Activated naive CD4-positive, alpha-beta T cell treated with anti-CD3 and anti-CD28 coated beads, Interleukin-2, amount 10 ng/mL, durations not matched to agents 7 days and 5 days (primary cell): ENCODE measurements at regions not wholly inside any gene's neighbourhood (a gene's known extent, or its start where the extent isn't known, plus 50 kb on each side); places are given as distances from the start of the nearest gene placed in this dataset.

ENCODE experiments used
- CTCF ChIA-PET: fragments of 350-600 bp; sonication (Branson Sonifier 250); formaldehyde crosslinking; loops from one replicate; lab custom pipeline; 2021; ENCODE audit warnings: antibody characterized with exemption; lab: Charles Lee
- DNase-seq: peaks from one replicate; pipeline ENCODE4 v3.0.0-alpha.2; 2020
- H3K27ac Mint-ChIP-seq: one replicate; pipeline ENCODE4 v1.8.0; 2021; ENCODE audit warnings: mild to moderate bottlenecking, moderate library complexity, mixed read lengths
- H3K27me3 Mint-ChIP-seq: one replicate; pipeline ENCODE4 v1.8.0; 2021; ENCODE audit warnings: mild to moderate bottlenecking, mixed read lengths
- H3K36me3 Mint-ChIP-seq: one replicate; pipeline ENCODE4 v1.8.0; 2021; ENCODE audit warnings: mixed read lengths
- H3K4me1 Mint-ChIP-seq: one replicate; pipeline ENCODE4 v1.8.0; 2021; ENCODE audit warnings: mixed read lengths
- H3K4me3 Mint-ChIP-seq: one replicate; pipeline ENCODE4 v1.8.0; 2021; ENCODE audit warnings: mild to moderate bottlenecking, moderate library complexity, mixed read lengths
- H3K9me3 Mint-ChIP-seq: one replicate; pipeline ENCODE4 v1.8.0; 2021; ENCODE audit warnings: mixed read lengths

DNA sequence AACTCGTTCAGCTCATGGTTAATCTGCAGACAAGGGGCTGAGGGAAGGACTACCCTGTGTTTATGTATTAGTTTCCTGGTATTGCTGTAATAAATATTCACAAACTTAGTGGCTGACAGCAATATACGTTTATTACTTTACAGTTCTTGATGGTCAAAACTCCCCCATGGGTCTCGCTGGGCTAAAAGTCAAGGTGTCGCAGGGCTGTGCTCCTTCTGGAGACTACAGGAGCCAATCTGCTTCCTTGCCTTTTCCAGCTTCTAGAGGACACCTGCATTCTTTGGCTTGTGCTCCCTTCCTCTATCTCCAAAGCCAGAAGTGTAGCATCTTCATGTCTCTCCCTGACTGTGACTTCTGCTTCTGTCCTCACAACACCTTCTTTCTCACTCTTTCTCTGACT, 653.8 kb upstream of the RIOK2 start:
- no peak overlapping the region for H3K27ac Mint-ChIP-seq
- H3K27me3 Mint-ChIP-seq = no peaks in the 10 kb centered on the region
- no peak for DNase-seq
- no peaks in the 10 kb centered on the region for H3K4me1 Mint-ChIP-seq
- no peaks in the 10 kb centered on the region for H3K36me3 Mint-ChIP-seq
- CTCF ChIA-PET = no interaction called here
- H3K4me3 Mint-ChIP-seq = no peak overlapping the region
- H3K9me3 Mint-ChIP-seq = no peaks in the 10 kb centered on the region

DNA sequence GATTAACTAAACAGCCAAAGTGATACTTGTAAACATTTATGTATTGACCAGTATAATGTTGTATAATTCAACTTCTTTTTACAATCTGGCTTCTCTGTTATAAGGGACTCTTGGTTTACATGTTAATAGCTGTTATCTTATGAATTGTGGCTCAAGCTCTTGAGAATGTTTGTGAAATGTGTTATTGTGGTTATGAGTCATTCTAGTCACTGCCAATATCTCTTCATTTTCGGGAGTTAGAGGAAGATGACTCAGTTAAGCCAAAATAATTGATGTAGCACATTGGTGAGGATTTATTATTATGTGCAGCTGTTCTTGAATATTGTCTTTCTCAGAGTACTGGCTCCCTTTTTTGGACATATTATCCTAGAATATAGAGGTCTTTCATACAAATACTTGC, 655.2 kb upstream of the RIOK2 start:
- Mint-ChIP-seq H3K36me3 (no peaks in the 10 kb centered on the region), H3K27ac (no peak overlapping the region), H3K4me1 (no peaks in the 10 kb centered on the region), H3K9me3 (no peaks in the 10 kb centered on the region), H3K27me3 (no peaks in the 10 kb centered on the region), H3K4me3 (no peak overlapping the region)
- CTCF ChIA-PET = no interaction called here
- no peak for DNase-seq

DNA sequence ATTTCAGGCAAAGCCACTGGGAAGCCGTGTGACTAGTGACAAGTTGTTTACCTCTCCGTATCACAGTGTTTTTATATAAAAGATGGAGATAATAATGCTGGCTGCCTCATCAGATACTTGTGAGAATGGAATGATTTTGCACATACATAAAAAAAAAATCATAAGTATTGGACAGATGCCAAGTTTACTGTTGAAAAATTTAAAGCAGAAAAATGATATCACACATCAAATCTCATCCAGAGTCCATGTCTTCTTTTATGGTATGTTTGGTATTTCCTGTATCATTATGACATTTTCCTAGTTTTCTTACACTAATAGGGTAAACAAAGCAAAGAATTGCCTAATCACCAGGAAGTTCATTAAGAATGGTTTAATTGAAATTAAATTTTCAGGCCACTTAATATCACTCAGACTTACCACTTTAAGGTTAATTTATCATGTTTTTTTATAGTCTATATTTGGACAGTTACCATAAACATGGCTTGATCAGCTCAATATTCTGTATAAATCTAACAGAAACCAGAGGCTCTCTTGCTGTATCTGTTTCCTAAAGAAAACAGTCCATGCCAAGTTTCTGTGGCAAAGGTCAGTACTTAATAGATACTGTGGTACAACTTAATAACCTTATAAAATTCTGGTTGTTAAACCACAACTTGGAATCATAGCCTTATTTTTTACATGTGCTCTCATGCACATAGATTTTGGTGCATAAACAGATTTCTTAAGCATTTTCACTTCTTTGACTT, 656.5 kb upstream of the RIOK2 start:
- Mint-ChIP-seq H3K36me3 (no peaks in the 10 kb centered on the region), H3K4me3 (no peak overlapping the region), H3K27me3 (no peaks in the 10 kb centered on the region), H3K4me1 (no peaks in the 10 kb centered on the region), H3K9me3 (no peaks in the 10 kb centered on the region), H3K27ac (no peak overlapping the region)
- CTCF ChIA-PET = no interaction called here
- no peak for DNase-seq

GRCh38 chr5:97840643-97841042, 657.6 kb upstream of the RIOK2 start:
- Mint-ChIP-seq H3K4me3 (no peak overlapping the region), H3K27me3 (no peaks in the 10 kb centered on the region)
- CTCF ChIA-PET = no interaction called here

DNA sequence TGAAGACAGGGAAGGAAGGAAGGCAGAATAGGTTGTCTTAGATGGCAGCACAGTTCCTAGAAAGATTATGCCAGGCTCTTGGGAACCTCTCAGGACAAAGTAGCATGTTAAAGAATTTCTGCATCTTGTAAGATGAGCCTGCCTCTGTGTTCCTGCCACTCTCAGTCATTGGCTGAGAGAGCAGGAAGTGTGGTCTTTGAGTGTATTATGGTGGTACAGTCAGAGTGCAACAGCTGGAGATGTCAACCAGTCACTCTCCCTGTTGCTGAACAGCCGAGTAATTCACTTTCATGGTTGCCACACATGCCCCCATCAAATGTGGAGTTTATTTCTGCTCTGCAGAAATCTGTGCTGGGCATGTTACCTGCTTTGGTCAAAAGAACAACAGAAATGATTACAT, 659.6 kb upstream of the RIOK2 start:
- H3K4me3 Mint-ChIP-seq = no peak overlapping the region
- CTCF ChIA-PET = no interaction called here
- DNase-seq = no peak
- H3K36me3 Mint-ChIP-seq = no peaks in the 10 kb centered on the region
- no peaks in the 10 kb centered on the region for H3K27me3 Mint-ChIP-seq
- no peaks in the 10 kb centered on the region for H3K4me1 Mint-ChIP-seq
- H3K27ac Mint-ChIP-seq = no peak overlapping the region
- no peaks in the 10 kb centered on the region for H3K9me3 Mint-ChIP-seq

More at GRCh38 chr5:97840643-97841042, 657.6 kb upstream of the RIOK2 start:
- DNase-seq = no peak
- H3K36me3 Mint-ChIP-seq = no peaks in the 10 kb centered on the region
- no peaks in the 10 kb centered on the region for H3K9me3 Mint-ChIP-seq
- no peak overlapping the region for H3K27ac Mint-ChIP-seq
- no peaks in the 10 kb centered on the region for H3K4me1 Mint-ChIP-seq

- DNase-seq = no peak
- CTCF ChIA-PET = no interaction called here
- Mint-ChIP-seq H3K4me1 (no peaks in the 10 kb centered on the region), H3K4me3 (no peak overlapping the region), H3K9me3 (no peaks in the 10 kb centered on the region), H3K36me3 (no peaks in the 10 kb centered on the region), H3K27me3 (no peaks in the 10 kb centered on the region), H3K27ac (no peak overlapping the region)
Measured at GRCh38 chr5:97844797-97845196, 661.8 kb upstream of the RIOK2 start.

GRCh38 chr5:97846643-97847042, 663.6 kb upstream of the RIOK2 start:
- DNase-seq = no peak
- Mint-ChIP-seq H3K9me3 (no peaks in the 10 kb centered on the region), H3K4me1 (no peaks in the 10 kb centered on the region), H3K4me3 (no peak overlapping the region), H3K36me3 (no peaks in the 10 kb centered on the region), H3K27me3 (no peaks in the 10 kb centered on the region), H3K27ac (no peak overlapping the region)
- CTCF ChIA-PET = no interaction called here

- no peaks in the 10 kb centered on the region for H3K4me1 Mint-ChIP-seq
- no peak overlapping the region for H3K27ac Mint-ChIP-seq
- CTCF ChIA-PET = no interaction called here
- no peak for DNase-seq
- no peaks in the 10 kb centered on the region for H3K36me3 Mint-ChIP-seq
- H3K9me3 Mint-ChIP-seq = no peaks in the 10 kb centered on the region
- H3K4me3 Mint-ChIP-seq = no peak overlapping the region
- H3K27me3 Mint-ChIP-seq = no peaks in the 10 kb centered on the region
Measured at GRCh38 chr5:97847920-97848631, 665.0 kb upstream of the RIOK2 start.

DNA sequence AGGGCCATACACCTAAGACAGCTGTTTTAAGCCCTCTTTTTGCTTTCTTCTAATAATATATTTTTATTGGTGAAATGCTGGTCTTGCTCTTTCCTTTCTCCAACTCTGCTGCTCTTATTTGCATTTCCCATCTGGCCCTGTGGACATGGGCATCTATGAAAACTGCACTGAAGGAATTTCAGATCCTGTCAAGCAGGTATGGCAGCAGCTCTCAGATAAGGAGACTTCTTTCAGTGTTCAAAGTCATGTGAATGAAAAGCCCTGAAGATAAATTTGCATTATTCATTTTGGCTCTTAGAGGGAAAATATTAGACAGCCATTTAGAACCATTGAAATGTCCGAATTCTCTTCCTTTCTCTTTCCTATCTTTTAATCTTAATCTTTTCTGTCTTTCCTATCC, 668.0 kb upstream of the RIOK2 start:
- no peak for DNase-seq
- CTCF ChIA-PET = no interaction called here
- H3K36me3 Mint-ChIP-seq = no peaks in the 10 kb centered on the region
- H3K27me3 Mint-ChIP-seq = no peaks in the 10 kb centered on the region
- H3K9me3 Mint-ChIP-seq = no peaks in the 10 kb centered on the region
- H3K4me1 Mint-ChIP-seq = no peaks in the 10 kb centered on the region
- no peak overlapping the region for H3K27ac Mint-ChIP-seq
- no peak overlapping the region for H3K4me3 Mint-ChIP-seq

- H3K4me1 Mint-ChIP-seq = no peaks in the 10 kb centered on the region
- H3K36me3 Mint-ChIP-seq = no peaks in the 10 kb centered on the region
- H3K27ac Mint-ChIP-seq = no peak overlapping the region
- CTCF ChIA-PET = no interaction called here
- no peak overlapping the region for H3K4me3 Mint-ChIP-seq
- H3K9me3 Mint-ChIP-seq = peaks cover 1% of the 10 kb centered on the region
- no peaks in the 10 kb centered on the region for H3K27me3 Mint-ChIP-seq
- DNase-seq = no peak
Measured at GRCh38 chr5:97854871-97855762, 672.1 kb upstream of the RIOK2 start.

DNA sequence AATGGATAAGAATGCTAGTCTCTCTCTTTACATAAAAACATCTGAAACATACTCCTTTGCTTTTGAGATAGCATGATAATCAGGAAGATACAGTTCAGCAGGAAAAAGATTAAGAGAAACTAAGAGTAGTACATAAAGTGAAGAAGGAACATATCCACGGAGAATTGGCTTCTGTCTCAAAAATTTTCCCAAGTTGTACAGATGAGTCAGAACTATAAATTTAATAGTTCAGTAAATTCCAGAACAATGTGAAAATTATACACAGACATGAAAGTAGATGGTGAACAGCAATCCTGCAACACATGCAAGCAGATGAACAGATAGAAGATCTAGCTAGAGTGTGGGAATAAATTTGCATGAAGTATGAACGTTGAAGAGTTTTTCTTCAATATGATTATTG, 691.4 kb upstream of the RIOK2 start:
- Mint-ChIP-seq H3K27me3 (no peaks in the 10 kb centered on the region), H3K36me3 (no peaks in the 10 kb centered on the region), H3K4me1 (no peaks in the 10 kb centered on the region), H3K27ac (no peak overlapping the region), H3K4me3 (no peak overlapping the region), H3K9me3 (peaks cover 2% of the 10 kb centered on the region)
- CTCF ChIA-PET = interaction anchor here (1.4 kb wide), 1 partner anchor 18 kb away, joined by 3 read pairs; no protein-coding TSS in a partner anchor
- DNase-seq = no peak

DNA sequence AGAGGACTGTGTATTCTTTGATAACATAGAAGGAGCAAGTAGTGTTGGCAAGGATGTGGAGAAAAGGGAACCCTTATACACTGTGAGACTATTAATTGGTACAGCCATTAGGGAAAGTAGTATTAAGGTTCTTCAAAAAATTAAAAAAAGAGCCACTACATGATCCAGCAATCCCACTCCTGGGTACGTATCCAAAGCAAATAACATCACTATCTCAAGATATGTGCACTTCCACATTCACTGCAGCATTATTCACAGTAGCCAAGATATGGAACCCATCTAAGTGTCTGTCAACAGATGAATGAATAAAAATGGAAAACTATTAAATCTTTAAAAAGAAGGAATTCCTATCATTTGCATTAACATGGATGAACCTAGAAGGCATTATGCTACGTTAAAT, 693.2 kb upstream of the RIOK2 start:
- Mint-ChIP-seq H3K4me3 (no peak overlapping the region), H3K4me1 (no peaks in the 10 kb centered on the region), H3K27me3 (no peaks in the 10 kb centered on the region), H3K36me3 (no peaks in the 10 kb centered on the region), H3K27ac (no peak overlapping the region), H3K9me3 (no peaks in the 10 kb centered on the region)
- no peak for DNase-seq
- CTCF ChIA-PET = no interaction called here

GRCh38 chr5:97877588-97877987, 694.5 kb upstream of the RIOK2 start:
- no peak for DNase-seq
- Mint-ChIP-seq H3K36me3 (no peaks in the 10 kb centered on the region), H3K4me3 (no peak overlapping the region), H3K27ac (no peak overlapping the region), H3K27me3 (no peaks in the 10 kb centered on the region), H3K4me1 (no peaks in the 10 kb centered on the region), H3K9me3 (no peaks in the 10 kb centered on the region)
- CTCF ChIA-PET = no interaction called here

GRCh38 chr5:97888439-97888838, 705.4 kb upstream of the RIOK2 start:
- H3K4me3 Mint-ChIP-seq = no peak overlapping the region

More at GRCh38 chr5:97888439-97888838, 705.4 kb upstream of the RIOK2 start:
- no peak for DNase-seq
- no peak overlapping the region for H3K27ac Mint-ChIP-seq
- no peaks in the 10 kb centered on the region for H3K36me3 Mint-ChIP-seq
- no peaks in the 10 kb centered on the region for H3K9me3 Mint-ChIP-seq
- H3K4me1 Mint-ChIP-seq = no peaks in the 10 kb centered on the region
- CTCF ChIA-PET = no interaction called here
- no peaks in the 10 kb centered on the region for H3K27me3 Mint-ChIP-seq
